Gastroesophageal sphincter (tissue), 4 donors: ENCODE measurements at regions not wholly inside any gene's neighbourhood (a gene's known extent, or its start where the extent isn't known, plus 50 kb on each side); places are given as distances from the start of the nearest gene placed in this dataset.

ENCODE experiments used
- ATAC-seq: fragments of 150-250 bp; one replicate; pipeline ENCODE4 v1.9.1; 2016; ENCODE audit warnings: mild to moderate bottlenecking, moderate library complexity
- H3K27ac ChIP-seq, 4 donors: fragments of 200-600 bp; sonication (generic) in 3 of 4; 1 replicate in 3 of 4; 2 replicates in 1 of 4; pipeline ENCODE4 v1.5.1; 2016 to 2019
- H3K27me3 ChIP-seq: fragments of 200-600 bp; sonication (generic); one replicate; pipeline ENCODE4 v1.5.1; 2019
- H3K36me3 ChIP-seq, 2 donors: fragments of 200-600 bp; sonication (generic); one replicate each; pipeline ENCODE4 v1.5.1; 2019; ENCODE audit warnings: control low read depth in 1 of 2
- H3K4me1 ChIP-seq, 3 donors: fragments of 200-600 bp; sonication (generic); 1 replicate in 2 of 3; 2 replicates in 1 of 3; pipeline ENCODE4 v1.5.1; 2016 to 2019; ENCODE audit warnings: control low read depth in 2 of 3
- H3K4me3 ChIP-seq, 2 donors: fragments of 200-600 bp; sonication (generic); one replicate each; pipeline ENCODE4 v1.5.1; 2019; ENCODE audit warnings: mild to moderate bottlenecking in 1 of 2, moderate library complexity in 1 of 2
- H3K9me3 ChIP-seq, 3 donors: fragments of 200-600 bp; sonication (generic); one replicate each; pipeline ENCODE4 v1.5.1; 2017 to 2019; ENCODE audit warnings: control low read depth in 2 of 3
- EP300 ChIP-seq: sonication (generic); formaldehyde crosslinking; IDR thresholded peaks from one replicate; pipeline ENCODE4 v1.6.1; 2017; ENCODE audit warnings: antibody characterized with exemption, mild to moderate bottlenecking
- POLR2A ChIP-seq, 2 donors: fragments of 450-650 bp; IDR thresholded peaks; one replicate each; pipeline ENCODE4 v1.6.1; 2017; ENCODE audit warnings: antibody characterized with exemption in 2 of 2, mild to moderate bottlenecking in 2 of 2, moderate library complexity in 1 of 2
- POLR2AphosphoS5 ChIP-seq: sonication (generic); formaldehyde crosslinking; IDR thresholded peaks from one replicate; pipeline ENCODE4 v1.6.1; 2017; ENCODE audit warnings: antibody characterized with exemption
- WGBS, 2 donors: methylation state at CpG; one replicate each; pipeline ENCODE4 v1.1.5; 2018; ENCODE audit warnings: low coverage in 1 of 2; 5-methylcytosine and 5-hydroxymethylcytosine counted together
- TF ChIP-seq, protein P1 (sequence below), 4 experiments: fragments of 200-600 bp in 2 of 4; fragments of 450-650 bp in 2 of 4; sonication (generic) in 1 of 4; IDR thresholded peaks; one replicate each; pipeline ENCODE4 v1.5.1; 2017 to 2019; ENCODE audit warnings: antibody characterized with exemption in 4 of 4, mild to moderate bottlenecking in 2 of 4, moderate library complexity in 2 of 4

DNA sequence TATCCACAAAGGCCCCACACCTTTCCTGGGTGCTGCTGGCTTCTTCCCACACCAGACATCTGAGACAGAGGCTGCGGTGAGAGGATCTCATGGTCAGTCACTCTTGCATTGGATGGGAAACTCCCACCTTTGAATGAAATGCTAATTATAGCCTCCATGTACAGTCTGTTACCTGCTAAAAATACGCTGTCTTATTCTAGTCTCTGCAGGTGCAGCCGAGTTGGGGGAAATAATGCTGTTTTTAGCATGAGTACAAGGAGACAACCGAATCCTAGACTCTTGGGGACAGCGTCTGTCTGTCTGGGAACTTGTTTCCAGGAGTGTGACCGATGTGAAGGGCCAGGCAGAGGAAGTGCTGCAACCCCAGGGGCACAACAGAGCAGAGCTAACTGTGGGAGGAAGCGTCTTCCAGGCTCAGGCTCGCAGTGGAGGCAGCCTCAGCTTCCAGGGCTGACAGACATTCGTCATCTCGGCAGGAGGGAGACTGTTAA is 286.2 kb downstream of the PREX1 start:
- H3K4me3 ChIP-seq, result no peak overlapping the region
- WGBS, 2 donors, result 47 to 74% methylated on average over 7 of the region's 10 CpGs
- TF ChIP-seq EP300 (no peak), POLR2A (IDR thresholded peaks at IDR 0.05) (no peak), POLR2AphosphoS5 (no peak)
- TF ChIP-seq, protein P1, sequence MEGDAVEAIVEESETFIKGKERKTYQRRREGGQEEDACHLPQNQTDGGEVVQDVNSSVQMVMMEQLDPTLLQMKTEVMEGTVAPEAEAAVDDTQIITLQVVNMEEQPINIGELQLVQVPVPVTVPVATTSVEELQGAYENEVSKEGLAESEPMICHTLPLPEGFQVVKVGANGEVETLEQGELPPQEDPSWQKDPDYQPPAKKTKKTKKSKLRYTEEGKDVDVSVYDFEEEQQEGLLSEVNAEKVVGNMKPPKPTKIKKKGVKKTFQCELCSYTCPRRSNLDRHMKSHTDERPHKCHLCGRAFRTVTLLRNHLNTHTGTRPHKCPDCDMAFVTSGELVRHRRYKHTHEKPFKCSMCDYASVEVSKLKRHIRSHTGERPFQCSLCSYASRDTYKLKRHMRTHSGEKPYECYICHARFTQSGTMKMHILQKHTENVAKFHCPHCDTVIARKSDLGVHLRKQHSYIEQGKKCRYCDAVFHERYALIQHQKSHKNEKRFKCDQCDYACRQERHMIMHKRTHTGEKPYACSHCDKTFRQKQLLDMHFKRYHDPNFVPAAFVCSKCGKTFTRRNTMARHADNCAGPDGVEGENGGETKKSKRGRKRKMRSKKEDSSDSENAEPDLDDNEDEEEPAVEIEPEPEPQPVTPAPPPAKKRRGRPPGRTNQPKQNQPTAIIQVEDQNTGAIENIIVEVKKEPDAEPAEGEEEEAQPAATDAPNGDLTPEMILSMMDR (IDR thresholded peaks at IDR 0.05), result no peak
- no peak overlapping the region for H3K27ac ChIP-seq
- H3K9me3 ChIP-seq, result no peaks in the 10 kb centered on the region
- peaks cover 0 to 13% (median 0%) of the 10 kb centered on the region in 3 donors for H3K4me1 ChIP-seq
- H3K36me3 ChIP-seq, result no peaks in the 10 kb centered on the region
- peaks cover 33% of the 10 kb centered on the region for H3K27me3 ChIP-seq
- no peak for ATAC-seq

GRCh38 chr20:48538856-48539255 is 288.9 kb downstream of the PREX1 start:
- no peak for ATAC-seq
- Histone ChIP-seq H3K27ac (no peak overlapping the region), H3K4me3 (no peak overlapping the region), H3K9me3 (no peaks in the 10 kb centered on the region), H3K27me3 (peaks cover 15% of the 10 kb centered on the region), H3K4me1 (peaks cover 0 to 8% (median 0%) of the 10 kb centered on the region in 3 donors), H3K36me3 (no peaks in the 10 kb centered on the region)
- WGBS, 2 donors, result 29 to 51% methylated on average over 3 of the region's 3 CpGs
- TF ChIP-seq, protein P1 (IDR thresholded peaks at IDR 0.05), result no peak
- TF ChIP-seq POLR2A (IDR thresholded peaks at IDR 0.05), result no peak
- TF ChIP-seq POLR2AphosphoS5, result no peak
- TF ChIP-seq EP300, result no peak

GRCh38 chr20:48538058-48538825 is 289.6 kb downstream of the PREX1 start:
- TF ChIP-seq POLR2AphosphoS5 (no peak), POLR2A (IDR thresholded peaks at IDR 0.05) (no peak), EP300 (no peak)
- TF ChIP-seq, protein P1 (IDR thresholded peaks at IDR 0.05), result no peak
- Histone ChIP-seq H3K27ac (no peak overlapping the region), H3K27me3 (peaks cover 9% of the 10 kb centered on the region), H3K9me3 (no peaks in the 10 kb centered on the region), H3K4me1 (peaks cover 0 to 8% (median 0%) of the 10 kb centered on the region in 3 donors), H3K4me3 (no peak overlapping the region), H3K36me3 (no peaks in the 10 kb centered on the region)
- no peak for ATAC-seq
- WGBS, 2 donors, result 26 to 53% methylated on average over 6 to 10 of the region's 10 CpGs

GRCh38 chr20:48536206-48536605 is 291.6 kb downstream of the PREX1 start:
- ATAC-seq, result no peak
- H3K27ac ChIP-seq, result no peak overlapping the region
- no peak overlapping the region for H3K4me3 ChIP-seq
- H3K36me3 ChIP-seq, result no peaks in the 10 kb centered on the region
- TF ChIP-seq EP300, result no peak
- H3K27me3 ChIP-seq, result no peaks in the 10 kb centered on the region
- peaks cover 0 to 8% (median 0%) of the 10 kb centered on the region in 3 donors for H3K4me1 ChIP-seq
- H3K9me3 ChIP-seq, result no peaks in the 10 kb centered on the region
- WGBS, 2 donors, result 52 to 83% methylated on average over 2 of the region's 2 CpGs

DNA sequence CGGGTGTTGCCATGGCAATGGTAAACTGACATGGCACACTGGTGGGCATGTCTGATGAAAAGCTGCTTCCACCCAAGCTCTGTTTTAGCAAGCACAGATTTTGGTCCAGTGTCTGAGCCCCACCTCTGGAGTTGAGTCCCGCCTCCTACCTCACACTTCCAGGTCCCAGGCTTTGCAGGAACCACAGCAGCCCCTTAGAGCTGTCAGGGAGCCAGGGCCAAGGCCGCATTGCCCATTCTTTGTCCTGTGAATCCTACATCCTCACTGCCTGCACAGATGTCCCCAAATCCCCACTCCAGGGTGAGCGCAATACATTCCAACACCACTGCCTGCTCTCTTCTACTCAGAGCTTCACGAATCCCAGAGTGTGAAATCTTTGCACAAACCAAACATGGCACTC is 292.2 kb downstream of the PREX1 start:
- TF ChIP-seq POLR2AphosphoS5 (no peak), POLR2A (IDR thresholded peaks at IDR 0.05) (no peak), EP300 (no peak)
- TF ChIP-seq, protein P1 (IDR thresholded peaks at IDR 0.05), result no peak
- H3K27ac ChIP-seq, result no peak overlapping the region
- peaks cover 0 to 8% (median 0%) of the 10 kb centered on the region in 3 donors for H3K4me1 ChIP-seq
- no peaks in the 10 kb centered on the region for H3K36me3 ChIP-seq
- WGBS, 2 donors, result 90 to 94% methylated on average over 3 to 4 of the region's 5 CpGs
- no peak for ATAC-seq
- H3K9me3 ChIP-seq, result no peaks in the 10 kb centered on the region
- H3K27me3 ChIP-seq, result no peaks in the 10 kb centered on the region
- no peak overlapping the region for H3K4me3 ChIP-seq
